GM18498 (cell line): ENCODE measurements at regions not wholly inside any gene's neighbourhood (a gene's known extent, or its start where the extent isn't known, plus 50 kb on each side); places are given as distances from the start of the nearest gene placed in this dataset.
"Not testable (repeated sequence)": the region's sequence is repeated elsewhere in the genome, so short reads cannot be mapped to it uniquely, and the experiment has no call there.

Experiments used
- ATAC-seq: cut with Tn5 transposase; IDR thresholded peaks from one replicate; pipeline ENCODE4 v1.9.1; 2021; ENCODE audit warnings: mild to moderate bottlenecking, moderate library complexity; ENCODE audit not compliant: unreplicated experiment

DNA sequence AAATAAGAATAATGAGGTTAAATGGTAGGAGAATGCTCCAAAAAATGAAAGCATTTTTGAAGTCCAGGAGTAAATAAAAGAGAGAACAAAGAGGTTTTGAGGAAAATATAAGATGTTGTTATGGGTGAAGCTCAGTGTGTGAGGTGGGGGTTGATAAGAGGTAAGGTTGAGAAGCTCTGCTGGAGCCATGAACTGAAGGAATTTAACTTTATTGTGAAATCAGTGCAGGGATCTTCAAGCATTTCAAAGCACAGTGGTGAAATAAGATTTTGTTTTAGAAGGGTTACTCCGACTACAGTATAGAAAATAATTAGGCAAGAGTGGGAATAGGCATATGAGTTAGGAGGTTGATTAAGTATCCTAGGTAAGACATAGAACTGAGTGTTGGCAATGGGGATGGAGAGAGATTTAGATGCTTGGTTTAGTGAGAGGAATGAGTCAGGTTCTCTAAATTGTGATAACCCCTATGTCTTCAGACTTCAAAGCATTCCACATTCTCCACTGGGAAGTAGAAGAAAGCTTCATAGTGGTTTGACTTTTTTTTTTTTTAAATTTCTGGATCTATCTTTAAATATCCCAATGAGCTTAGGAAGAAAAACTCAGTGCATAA, 403.2 kb downstream of the AASDHPPT start:
- ATAC-seq = no peak

DNA sequence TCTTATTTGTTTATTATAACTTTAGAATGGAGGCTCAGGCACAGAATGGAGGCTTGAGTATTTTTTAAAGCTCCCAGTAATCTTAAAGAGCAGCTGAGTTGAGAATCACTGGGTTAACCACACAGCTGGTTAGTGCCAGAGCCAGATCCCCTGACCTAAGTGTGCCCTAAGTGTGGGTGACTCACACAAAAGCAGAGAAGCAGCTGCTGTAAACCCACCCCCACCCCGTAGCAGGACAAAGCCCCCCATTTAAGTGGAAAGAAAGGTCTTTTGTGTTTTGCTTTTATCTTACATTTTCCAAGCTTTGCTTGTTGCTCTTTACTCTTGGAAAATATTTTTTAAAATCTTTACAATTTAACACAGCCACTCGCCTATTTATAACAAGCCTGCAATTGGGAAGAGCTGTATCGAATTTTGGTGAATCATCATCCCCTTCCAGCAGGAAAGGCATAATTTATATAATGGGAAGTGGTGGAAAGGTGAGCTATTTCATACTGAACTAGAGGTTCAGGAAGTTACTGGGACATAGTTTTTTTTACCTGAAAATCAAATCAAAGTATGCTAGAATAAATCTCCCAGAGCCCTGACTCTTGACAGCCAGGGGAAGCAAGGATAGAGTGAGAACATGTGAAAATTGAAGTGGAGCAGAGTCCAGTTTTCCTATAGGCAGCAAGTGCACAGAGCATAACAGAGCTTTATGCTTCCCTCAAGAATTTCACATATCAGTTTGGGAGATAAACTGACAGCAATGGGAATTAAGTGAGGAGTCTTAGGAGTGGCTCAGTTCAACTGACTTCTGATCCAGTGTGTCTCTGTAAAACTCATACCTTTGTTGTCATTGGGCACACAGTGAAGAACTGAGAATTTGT, 405.7 kb downstream of the AASDHPPT start:
- ATAC-seq = no peak

DNA sequence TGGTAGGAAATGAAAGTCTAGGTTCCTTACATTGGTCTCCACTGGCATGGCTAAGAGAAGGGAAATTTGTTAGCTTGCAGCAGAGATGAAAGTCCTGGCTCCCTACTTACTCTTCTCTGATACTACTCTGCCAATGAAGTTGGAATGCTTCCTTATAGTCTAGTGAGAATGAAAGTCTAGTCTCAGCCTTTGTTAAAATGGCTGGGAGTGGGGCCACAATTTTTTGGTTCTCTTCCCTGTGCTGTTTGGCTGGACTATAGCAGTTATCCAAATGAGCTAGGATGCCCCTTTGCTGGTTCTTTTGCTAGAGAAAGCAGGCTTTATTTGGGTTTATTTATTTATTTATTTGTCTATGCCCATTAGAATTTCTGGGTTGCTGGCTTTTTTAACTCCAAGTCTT, 414.3 kb downstream of the AASDHPPT start:
- ATAC-seq = no peak

DNA sequence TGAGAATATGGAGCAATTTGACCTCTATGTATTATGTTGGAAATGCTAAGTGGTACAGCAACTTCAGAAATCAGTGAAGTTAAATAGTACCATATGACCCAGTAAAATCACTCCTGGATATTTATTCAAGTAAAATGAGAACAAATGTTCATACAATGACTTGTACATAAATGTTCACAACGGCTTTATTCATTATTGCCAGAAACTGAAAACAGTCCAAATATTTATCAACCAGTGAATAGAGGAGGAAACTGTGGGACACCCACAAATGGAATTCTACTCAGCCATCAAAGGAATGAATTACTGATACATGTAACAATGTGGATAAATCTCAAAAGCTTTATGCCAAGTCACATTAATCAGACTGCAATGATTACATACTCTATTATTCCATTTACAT, 416.3 kb downstream of the AASDHPPT start:
- no peak for ATAC-seq

DNA sequence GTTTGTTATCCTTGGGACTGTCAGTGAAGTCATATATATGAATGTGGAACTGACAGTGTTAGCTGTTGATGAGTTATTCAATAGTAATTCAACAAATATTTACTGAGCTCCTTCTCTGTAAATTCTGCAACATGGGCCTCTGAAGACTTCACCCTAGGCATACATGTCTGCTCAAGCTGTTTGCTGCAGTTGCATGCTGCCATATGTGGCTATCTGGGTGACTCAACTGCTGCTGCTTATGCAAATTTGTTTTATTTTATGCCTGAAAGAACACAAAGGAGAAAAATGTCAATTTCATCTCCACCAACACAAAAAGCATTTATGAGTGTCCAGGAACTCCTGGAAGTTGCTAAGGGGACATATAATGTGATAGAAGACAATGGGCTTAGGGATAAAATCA, 417.6 kb downstream of the AASDHPPT start:
- no peak for ATAC-seq

DNA sequence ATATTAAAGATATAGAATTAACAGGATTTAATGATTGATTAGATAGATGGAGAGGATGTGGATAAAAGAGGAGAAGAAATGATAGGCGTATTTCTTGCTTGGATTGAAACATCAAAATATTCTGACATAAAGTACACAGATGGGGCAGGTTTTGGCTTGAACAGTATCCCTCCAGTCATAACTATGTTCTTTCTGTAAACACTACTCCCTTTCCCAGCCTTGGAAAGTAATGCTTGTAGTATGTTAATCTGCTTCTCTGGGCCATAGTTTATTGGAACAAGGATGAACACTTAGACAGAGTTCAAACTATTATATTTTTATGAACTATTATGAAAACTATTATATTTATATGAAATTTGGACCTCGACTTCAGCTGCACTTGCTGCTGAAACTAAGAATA, 419.2 kb downstream of the AASDHPPT start:
- ATAC-seq = no peak

DNA sequence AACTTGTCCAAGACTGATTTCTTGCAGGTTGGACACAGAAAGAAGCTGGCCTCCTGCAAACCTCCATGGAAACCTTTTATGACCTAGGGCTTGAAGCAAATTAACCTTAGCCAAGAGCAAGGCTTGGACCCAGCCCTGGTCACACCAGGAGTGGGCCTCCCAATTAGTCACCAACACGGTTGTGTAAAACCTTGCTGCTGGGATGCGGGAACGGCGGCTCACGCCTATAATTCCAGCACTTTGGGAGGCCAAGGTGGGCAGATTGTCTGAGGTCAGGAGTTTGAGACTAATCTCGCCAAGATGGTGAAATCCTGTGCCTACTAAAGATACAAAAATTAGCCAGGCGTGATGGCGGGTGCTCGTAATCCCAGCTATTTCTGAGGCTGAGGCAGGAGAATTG, 419.9 kb downstream of the AASDHPPT start:
- ATAC-seq = no peak

DNA sequence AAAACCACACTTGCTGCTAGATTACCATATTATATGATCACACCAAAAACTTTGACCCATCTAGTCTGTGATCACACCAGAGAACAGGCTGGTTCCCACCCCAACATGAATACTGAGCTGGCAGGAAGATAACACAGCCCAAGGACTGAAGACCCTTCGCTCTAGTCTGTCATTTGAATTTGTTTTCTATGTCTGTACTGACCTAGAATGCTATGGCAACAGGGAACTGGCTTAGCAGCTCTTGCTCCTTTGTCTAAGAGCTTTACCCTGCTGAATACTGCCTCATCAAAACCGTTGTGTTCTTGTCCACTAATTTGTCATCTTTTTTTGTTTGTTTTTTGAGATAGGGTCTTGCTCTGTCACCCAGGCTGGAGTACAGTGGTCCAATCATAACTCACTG, 420.4 kb downstream of the AASDHPPT start:
- no peak for ATAC-seq

DNA sequence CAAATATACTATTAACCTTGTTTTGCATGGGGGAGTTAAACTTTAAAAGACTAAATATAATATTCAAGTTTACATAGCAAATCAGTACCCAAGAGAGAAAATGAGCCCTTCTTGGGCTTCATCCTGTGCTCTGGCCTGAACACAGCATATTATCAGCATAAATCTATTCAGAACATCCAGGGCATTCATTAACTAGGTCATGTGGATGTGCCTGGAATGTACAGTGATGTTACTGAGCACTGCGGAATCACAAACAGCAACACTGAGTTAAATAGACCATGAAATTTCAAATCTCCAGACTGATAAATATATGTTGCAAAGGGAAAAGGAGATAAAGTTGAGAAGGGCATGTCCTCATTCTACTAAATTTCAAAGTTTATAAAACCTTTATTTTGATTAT, 426.4 kb downstream of the AASDHPPT start:
- no peak for ATAC-seq

DNA sequence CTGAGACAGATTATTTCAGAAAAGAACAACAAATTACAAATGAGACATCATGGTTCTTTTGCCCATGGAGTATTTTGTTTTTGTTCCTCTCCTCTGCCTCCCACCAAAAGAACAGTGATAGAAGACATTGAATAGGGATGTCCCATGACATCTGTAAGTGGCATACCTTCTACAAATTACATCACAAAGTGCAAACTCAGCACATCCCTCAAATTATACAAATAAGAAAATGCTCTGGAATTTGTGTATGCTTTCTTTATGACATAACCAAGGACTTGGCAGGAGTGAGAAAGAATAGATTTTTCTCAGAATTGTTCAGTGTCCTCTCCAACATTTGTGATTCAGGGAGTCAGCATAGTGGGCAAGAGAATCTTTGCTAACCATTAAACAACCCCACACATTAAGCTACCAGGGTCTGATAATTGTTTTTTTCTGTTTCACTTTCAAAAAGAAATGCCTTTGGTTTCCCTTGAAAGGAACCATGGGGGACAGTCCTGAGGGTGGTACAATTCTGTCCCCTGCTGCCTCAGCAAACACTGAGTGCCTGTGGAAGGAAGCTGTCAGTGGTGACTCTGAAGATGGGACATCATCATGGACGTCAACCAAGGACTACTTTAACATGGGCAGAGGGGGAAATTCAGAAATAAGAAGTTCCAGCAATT, 430.3 kb downstream of the AASDHPPT start:
- no peak for ATAC-seq

DNA sequence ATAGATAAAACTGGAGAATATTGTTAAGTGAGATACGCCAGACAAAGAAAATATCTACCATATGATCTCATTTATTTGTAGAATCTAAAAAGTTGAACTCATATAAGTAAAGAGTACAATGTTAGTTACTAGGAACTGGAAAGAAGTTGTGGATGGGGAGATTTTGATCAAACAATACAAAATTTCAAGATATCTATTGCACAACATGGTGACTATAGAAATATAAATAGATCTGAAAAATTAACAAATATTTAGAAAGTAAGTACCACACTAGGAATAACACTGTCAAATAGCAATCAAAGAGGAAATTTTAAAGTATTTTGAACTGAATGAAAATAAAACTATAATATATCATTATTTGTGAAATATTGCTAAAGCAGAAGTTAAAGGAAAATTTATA, 437.2 kb downstream of the AASDHPPT start:
- ATAC-seq = no peak

DNA sequence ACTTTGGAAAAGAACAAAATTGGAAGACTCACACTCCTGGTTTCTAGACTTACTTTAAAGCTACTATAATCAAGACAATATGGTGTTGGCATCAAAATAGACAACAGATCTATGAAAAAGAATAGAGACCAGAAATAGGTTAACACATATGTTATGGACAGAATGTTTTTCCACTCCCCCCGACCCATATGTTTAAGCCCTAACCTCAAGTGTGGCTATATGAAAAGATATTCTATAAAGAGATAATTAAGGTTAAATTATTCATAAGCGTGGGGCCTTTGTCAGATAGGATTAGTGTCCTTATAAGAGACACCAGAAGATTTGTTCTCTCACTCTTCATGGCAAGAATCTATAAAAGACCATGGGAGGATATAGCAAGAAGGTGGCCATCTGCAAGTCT, 440.0 kb downstream of the AASDHPPT start:
- ATAC-seq = no peak

DNA sequence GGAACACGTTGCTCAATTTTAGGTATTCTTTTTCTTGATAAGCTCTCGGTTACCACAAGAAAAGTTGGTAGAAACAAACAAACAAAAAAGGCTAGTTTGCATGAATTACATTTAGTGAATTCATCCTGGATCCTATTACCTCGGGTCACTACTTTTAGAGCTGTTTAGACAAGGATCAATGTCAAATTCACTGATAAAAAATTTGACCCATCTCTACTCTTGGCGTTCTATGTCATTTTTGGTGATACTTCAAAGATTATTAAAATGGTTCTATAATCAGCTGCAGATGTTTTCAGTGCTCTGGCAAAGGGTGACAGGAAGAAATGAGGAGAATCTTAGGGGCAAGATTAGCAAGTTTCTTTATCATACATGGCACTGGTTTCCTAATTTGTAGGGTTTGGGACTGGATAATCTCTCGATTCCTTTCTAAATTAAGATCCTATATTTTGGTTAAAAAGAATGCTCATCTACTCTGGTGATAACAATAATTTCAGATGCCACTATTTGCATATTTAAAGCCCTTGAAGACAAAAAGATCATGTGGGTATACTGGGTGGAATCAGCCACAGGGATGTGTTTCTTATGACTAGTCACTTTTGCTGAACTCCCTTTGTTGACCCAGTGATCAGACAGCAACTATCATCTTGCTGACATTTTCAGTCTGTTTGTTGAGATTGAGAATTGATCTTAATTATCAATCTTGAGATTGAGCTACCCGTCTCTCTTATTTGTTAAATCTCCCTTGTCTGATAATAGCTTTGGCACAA, 442.9 kb downstream of the AASDHPPT start:
- no peak for ATAC-seq

DNA sequence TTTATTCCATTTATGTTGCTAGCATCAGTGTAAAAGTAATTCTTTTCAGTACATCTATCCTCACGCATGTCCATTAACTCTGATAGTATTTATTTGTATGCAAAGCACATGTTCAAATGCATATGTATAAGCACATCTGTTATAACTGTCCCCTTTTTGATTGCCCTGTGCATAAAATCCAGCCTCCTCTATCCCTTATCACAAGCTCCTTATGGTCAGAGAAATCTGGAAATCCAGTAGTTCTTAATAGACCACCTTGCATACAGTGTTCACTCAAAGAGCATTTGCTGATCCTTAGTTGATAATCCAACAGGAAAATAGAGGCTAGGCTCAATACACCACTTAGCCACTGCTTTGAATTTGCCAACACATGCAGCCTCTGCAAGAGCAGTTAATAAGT, 443.5 kb downstream of the AASDHPPT start:
- ATAC-seq = no peak

DNA sequence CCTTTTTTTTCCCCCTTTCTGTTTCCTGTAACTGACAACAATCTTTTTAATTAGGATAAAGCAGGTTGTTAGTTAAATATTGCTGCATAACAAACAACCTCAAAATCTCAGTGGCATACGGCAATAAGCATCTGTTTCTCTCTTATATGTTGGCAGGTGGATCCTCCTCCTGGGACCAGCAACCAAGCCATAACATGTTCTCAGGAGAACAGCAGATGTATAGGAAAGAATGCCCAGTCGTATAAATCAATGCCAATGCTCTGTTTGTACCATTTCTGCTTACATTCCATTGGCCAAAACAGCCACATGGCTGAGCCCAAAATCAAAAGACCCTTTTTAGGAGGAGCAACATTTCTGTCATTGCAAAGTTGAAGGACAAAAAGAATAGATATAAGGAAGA, 445.7 kb downstream of the AASDHPPT start:
- no peak for ATAC-seq

DNA sequence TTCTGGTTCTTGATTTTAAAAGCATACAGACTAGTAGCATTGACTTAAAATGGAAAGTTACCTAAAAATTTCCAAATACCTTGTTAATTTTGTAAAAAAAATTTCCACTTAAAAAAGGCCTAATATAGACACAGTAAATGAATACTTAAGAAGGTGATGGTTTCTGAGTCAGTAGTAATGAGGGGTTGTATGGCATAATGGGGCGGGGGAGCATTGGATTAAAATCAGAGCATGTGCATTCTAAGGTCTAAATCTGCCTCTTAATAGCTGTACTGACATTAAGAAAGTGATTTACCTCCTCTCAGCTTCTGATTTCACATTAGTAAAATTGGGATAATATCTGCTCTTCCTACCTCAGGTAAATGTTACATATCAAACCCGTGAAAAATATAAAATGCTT, 446.5 kb downstream of the AASDHPPT start:
- no peak for ATAC-seq

DNA sequence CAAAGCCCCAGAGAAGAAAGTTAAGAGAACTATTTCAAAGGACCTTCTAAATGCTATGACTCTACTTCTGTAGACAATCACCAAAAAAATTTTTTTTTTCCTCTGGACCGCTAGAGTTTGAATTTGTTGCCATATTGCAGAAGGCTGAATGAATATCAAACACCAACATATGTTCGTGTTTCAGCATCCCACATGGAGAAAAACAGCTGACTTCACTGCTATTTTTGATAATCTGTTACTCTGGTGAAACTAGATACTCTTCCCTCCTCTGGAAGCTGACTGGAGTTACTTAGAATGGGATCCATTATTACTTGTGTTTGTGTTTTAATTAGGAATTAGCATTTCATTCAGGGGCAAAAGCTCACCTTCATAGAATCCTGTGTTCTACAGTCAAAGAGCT, 447.0 kb downstream of the AASDHPPT start:
- ATAC-seq = no peak

DNA sequence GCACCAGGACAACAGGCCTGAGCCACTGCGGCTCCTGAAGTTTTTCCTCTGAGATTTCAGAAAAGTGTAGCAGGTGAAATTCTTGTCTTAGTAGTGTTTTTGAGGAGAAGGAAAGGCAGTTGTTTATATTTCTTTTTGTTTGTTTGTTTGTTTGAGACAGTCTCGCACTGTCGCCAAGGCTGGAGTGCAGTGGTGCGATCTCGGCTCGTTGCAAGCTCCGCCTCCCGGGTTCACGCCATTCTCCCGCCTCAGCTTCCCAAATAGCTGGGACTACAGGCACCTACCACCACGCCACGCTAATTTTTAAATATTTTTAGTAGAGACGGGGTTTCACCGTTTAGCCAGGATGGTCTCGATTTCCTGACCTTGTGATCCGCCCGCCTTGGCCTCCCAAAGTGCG, 454.2 kb downstream of the AASDHPPT start:
- not testable (repeated sequence) for ATAC-seq

DNA sequence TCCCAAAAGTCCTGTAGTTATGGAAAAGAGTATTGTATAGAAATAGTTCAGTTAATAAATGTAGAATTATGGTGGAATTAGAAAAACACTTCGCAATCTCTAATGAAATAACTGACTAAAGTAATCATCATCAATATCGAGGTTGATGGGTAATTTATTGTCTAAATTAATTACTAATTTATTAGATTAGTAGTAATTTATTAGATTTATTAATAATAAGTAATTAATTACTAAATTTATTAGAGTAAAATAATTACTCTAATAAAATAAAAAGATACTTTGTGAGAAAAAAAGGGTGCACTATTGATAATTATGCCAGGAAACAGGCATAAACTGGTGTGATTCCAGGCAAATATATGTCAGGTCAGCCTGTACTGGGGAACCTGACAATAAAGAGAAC, 455.6 kb downstream of the AASDHPPT start:
- ATAC-seq = no peak

DNA sequence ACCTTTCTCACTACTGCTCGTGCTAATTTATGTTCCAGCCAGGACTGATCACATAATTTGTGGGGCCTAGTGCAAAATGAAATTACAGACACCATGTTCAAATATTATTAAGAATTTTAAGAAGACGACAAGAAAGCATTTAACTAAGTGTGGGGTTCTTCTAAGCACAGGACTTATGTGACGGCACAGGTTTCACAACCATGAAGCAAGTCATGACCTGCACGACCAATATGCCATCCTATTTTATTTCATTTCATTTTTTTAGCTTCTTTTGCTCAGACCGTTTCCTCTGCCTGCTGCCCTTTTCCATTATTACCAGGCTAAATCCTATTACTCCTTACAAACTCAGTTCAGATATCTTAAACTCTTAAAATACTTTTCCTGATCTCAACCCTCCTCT, 462.5 kb downstream of the AASDHPPT start:
- no peak for ATAC-seq

DNA sequence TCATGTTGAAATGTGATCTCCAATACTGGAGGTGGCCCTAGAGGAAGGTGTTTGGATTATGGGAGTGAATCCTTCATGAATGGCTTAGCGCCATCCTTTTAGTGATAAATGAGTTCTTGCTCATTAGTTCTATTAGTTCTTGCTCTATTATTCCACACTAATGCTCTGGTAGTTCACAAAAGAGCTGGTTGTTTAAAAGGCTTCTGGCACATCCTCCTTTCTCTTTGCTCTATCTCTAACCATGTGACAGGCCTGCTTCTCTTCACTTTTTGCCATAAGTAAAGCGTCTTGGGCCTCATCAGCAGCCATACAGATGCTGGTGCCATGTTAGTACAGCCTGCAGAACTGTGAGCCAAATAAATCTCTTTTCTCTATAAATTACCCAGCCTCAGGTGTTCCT, 469.9 kb downstream of the GUCY1A2 start:
- no peak for ATAC-seq
